WI38 (cell line): ENCODE measurements at regions not wholly inside any gene's neighbourhood (a gene's known extent, or its start where the extent isn't known, plus 50 kb on each side); places are given as distances from the start of the nearest gene placed in this dataset.

Experiments used
- H3K4me3 ChIP-seq: 2 replicates; pipeline ENCODE4 v1.5.1; 2011; ENCODE audit warnings: low read depth, mild to moderate bottlenecking, control low read depth, low read length
- TF ChIP-seq, protein P1 (sequence below): IDR thresholded peaks from 2 replicates; pipeline ENCODE4 v1.5.1; 2012; ENCODE audit warnings: low read depth, mild to moderate bottlenecking, control low read depth, low read length

DNA sequence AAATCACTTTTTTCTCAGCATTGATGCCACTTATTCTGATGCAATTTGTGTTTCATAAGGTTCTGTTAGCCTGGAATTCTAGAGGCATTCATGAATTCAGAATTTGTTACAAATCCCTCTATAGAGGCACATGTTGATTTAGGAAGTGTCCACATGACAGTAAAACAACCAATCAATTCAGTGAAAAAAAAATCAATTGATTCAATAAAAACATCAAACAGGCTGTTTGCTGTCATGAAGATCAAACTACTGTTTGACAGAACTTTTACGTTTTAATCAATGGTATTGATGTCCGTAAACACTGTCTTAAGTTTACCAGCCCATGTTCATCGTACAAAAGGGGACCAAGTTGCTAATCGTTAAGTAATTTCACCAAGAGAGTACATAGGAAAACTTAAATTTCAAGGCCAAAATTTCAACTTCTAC lies 261.5 kb downstream of the FIGN start:
- H3K4me3 ChIP-seq: no peak overlapping the region
- TF ChIP-seq, protein P1, sequence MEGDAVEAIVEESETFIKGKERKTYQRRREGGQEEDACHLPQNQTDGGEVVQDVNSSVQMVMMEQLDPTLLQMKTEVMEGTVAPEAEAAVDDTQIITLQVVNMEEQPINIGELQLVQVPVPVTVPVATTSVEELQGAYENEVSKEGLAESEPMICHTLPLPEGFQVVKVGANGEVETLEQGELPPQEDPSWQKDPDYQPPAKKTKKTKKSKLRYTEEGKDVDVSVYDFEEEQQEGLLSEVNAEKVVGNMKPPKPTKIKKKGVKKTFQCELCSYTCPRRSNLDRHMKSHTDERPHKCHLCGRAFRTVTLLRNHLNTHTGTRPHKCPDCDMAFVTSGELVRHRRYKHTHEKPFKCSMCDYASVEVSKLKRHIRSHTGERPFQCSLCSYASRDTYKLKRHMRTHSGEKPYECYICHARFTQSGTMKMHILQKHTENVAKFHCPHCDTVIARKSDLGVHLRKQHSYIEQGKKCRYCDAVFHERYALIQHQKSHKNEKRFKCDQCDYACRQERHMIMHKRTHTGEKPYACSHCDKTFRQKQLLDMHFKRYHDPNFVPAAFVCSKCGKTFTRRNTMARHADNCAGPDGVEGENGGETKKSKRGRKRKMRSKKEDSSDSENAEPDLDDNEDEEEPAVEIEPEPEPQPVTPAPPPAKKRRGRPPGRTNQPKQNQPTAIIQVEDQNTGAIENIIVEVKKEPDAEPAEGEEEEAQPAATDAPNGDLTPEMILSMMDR: no peak

DNA sequence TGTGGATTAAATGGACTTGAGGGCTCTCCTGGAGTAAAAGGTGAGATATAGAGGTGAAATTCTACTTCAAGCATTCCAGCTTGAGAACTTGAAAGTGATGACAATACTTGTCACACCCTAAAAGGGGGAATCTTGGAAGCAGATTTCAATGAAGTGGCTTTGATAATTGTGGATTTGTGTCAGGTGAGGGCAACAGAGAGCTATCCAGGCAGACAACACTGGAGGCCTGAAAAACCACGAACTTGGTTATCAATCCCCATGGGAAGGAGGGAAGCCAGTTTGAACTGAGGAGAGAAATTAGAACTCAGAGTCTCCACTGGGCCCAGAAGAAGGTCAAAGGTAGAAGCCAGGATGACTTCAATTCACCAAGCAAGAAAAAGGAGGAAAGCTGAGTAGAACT lies 263.9 kb downstream of the FIGN start:
- TF ChIP-seq, protein P1: peak; percentile 27
- H3K4me3 ChIP-seq: no peak overlapping the region

DNA sequence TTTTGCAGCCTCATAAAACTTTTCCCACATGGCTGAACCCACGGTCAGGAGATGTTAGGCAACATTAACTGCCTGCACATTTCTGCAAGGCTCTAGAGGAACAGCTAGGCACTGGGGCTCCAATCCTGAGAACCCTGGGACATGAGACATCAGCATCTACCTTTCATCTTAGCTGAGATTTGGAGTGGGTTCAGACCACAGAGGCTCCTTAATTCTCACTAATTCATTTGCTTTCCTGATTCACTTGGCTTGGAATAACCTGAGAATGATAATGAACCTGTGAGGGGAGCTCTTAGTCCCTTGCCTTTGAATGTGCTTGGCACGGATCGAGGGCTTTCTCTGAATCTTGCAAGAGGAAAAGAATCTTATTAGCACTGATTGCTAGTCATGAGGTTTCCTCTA lies 266.2 kb downstream of the FIGN start:
- TF ChIP-seq, protein P1: no peak
- no peak overlapping the region for H3K4me3 ChIP-seq

DNA sequence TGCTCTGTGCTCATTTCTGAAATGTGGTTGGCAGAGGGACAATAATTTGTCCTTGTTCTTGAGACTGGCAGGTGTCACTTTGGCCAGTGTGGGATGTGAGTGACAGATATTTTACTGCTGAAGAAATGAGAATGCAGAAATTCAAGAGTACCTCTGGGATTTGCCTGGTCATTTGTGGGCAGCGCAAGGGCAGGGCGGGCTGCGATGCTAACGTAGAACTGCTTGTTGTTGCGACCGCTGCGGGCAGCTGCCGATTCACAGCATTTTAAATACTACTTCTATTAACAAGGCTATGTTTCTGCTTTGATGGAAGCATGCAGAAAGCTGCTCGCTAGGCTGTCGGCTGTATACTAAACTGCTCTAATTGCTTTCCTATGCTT lies 268.6 kb downstream of the FIGN start:
- no peak overlapping the region for H3K4me3 ChIP-seq
- TF ChIP-seq, protein P1: no peak

DNA sequence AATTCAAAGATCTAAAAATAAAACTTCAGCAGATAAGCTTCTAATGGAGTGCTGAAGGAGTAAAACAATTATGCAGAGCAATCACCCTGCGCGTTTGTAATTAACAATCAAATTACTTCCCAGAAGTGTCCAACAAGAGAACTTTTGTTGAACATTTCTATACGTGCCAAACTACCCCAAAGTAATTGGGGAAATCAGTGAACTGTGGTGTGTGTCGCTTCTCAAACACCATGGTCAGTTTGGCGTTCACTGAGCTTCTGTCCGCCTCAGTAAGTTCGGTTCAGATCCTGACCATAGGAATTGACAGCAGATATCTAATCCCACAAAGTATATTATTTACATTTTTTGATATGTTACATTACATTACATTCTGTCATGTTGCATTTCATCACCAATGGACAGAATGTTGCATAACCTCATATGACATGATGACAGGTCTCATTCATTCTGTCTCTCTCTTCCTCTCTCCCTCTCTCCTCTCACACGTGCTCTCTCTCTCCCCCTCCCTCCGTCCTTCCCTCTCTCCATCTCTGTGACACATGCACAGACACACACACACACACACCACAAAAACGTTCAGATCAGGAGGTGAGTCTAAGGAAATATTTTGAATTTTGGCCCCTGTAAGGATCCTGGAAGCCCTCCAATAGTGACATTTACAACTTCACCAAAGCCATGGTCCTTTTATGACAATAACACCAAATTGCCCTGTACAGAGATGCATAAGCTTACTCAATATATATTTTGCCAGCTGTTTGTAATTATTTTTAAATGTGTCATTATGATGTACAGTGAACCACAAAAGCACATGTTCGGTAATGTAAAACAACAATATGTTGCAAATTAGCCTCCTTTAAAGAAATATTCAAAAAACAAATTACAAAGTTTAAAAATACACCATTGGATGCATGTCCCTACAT lies 269.2 kb downstream of the FIGN start:
- no peak overlapping the region for H3K4me3 ChIP-seq
- TF ChIP-seq, protein P1: no peak

DNA sequence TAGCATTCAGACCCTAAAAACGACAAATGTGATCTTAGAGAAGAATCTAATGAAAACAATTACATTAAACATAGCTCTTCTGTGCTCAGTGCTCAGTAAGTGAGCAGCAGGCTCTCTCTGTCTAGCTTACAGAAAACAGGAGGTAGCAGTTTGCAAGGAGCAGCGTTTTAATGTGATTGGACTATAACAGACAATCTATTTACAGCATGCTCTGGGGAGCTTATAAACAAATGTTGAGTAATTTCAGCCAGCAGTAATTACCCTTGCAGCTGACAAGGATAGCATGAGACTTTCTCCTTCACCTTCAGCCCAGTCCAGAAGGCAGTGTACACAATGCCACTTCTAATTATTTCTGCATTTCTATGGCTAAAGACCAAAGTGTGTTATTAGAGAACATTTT lies 270.4 kb downstream of the FIGN start:
- TF ChIP-seq, protein P1: no peak
- no peak overlapping the region for H3K4me3 ChIP-seq

DNA sequence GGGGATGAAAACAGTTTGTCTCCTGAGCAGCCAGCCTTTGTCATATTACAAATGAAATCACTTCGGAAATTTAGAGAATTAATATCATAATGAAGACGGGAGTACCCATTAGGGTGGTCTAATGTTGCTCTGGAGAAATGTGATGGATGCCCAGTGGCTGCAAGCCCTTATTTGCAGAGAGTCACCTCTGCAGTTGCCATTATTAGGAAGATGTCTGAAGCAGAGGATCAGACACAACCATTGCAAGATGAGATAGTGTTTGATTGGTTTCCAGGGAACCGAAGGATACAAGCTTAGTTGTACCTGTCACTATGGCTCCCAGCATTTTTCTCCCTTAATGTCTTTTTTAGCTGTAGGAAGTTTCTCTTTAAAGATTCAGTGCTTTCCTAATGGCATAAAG lies 272.4 kb downstream of the FIGN start:
- H3K4me3 ChIP-seq: no peak overlapping the region
- TF ChIP-seq, protein P1: no peak
